Liver (tissue), 8 donors: ENCODE measurements at regions not wholly inside any gene's neighbourhood (a gene's known extent, or its start where the extent isn't known, plus 50 kb on each side); places are given as distances from the start of the nearest gene placed in this dataset.

ENCODE experiments used
- DNase-seq: peaks from one replicate; pipeline ENCODE4 v3.0.0-alpha.2; 2017; ENCODE audit warnings: low spot score
- H3K27ac ChIP-seq, 2 donors: one replicate each; pipeline ENCODE4 v1.7.0; 2013; ENCODE audit warnings: inconsistent platforms in 2 of 2, low read length in 2 of 2, control low read depth in 1 of 2, low read depth in 1 of 2, mild to moderate bottlenecking in 1 of 2
- H3K27me3 ChIP-seq, 4 donors: one replicate each; pipeline versions ENCODE4 v1.6.1 to v1.7.0; 2013; ENCODE audit warnings: low read length in 3 of 4, inconsistent platforms in 1 of 4, mild to moderate bottlenecking in 1 of 4, moderate library complexity in 1 of 4; ENCODE audit not compliant: control insufficient read depth in 4 of 4, insufficient read depth in 4 of 4
- H3K36me3 ChIP-seq, 4 donors: one replicate each; pipeline versions ENCODE4 v1.6.1 to v1.7.0; 2013; ENCODE audit warnings: low read length in 3 of 4, mild to moderate bottlenecking in 3 of 4, low read depth in 1 of 4, moderate library complexity in 1 of 4; ENCODE audit not compliant: control insufficient read depth in 4 of 4, insufficient read depth in 3 of 4
- H3K4me1 ChIP-seq, 4 donors: one replicate each; pipeline versions ENCODE4 v1.6.1 to v1.7.0; 2013; ENCODE audit warnings: low read length in 3 of 4, mild to moderate bottlenecking in 3 of 4, moderate library complexity in 1 of 4; ENCODE audit not compliant: control insufficient read depth in 4 of 4, insufficient read depth in 4 of 4
- H3K4me3 ChIP-seq, 3 donors: one replicate each; pipeline versions ENCODE4 v1.6.1 to v1.7.0; 2013; ENCODE audit warnings: low read length in 3 of 3, control low read depth in 1 of 3, low read depth in 1 of 3, mild to moderate bottlenecking in 1 of 3
- H3K9ac ChIP-seq, 2 donors: one replicate each; pipeline ENCODE4 v1.7.0; 2013; ENCODE audit warnings: low read length in 2 of 2, mild to moderate bottlenecking in 2 of 2, moderate library complexity in 2 of 2, control low read depth in 1 of 2, low read depth in 1 of 2
- H3K9me3 ChIP-seq, 4 donors: one replicate each; pipeline versions ENCODE4 v1.6.1 to v1.7.0; 2013; ENCODE audit warnings: low read length in 3 of 4; ENCODE audit not compliant: control insufficient read depth in 4 of 4
- ATF3 ChIP-seq: IDR thresholded peaks from 2 replicates; pipeline ENCODE4 v1.6.1; 2016; ENCODE audit warnings: antibody characterized with exemption
- CTCF ChIP-seq: fragments of 150-350 bp; IDR thresholded peaks from 2 replicates; pipeline ENCODE4 v1.5.1; 2017; ENCODE audit warnings: improper control_type of control experiment, low read depth, low read length; ENCODE audit not compliant: missing input control
- EGR1 ChIP-seq, 2 donors: IDR thresholded peaks; 2 replicates each; pipeline ENCODE4 v1.6.1; 2016 to 2018; ENCODE audit warnings: antibody characterized with exemption in 2 of 2, low read depth in 2 of 2
- FOXA1 ChIP-seq: IDR thresholded peaks from 2 replicates; pipeline ENCODE4 v1.6.1; 2016; ENCODE audit warnings: antibody characterized with exemption
- FOXA2 ChIP-seq: IDR thresholded peaks from 2 replicates; pipeline ENCODE4 v1.6.1; 2016; ENCODE audit warnings: antibody characterized with exemption
- HNF4A ChIP-seq, 2 donors: conservative IDR thresholded peaks; 2 replicates each; pipeline ENCODE4 v1.6.1; 2016; ENCODE audit warnings: antibody characterized with exemption in 2 of 2, mild to moderate bottlenecking in 2 of 2
- MAX ChIP-seq: IDR thresholded peaks from 2 replicates; pipeline ENCODE4 v1.6.1; 2016; ENCODE audit warnings: antibody characterized with exemption
- NR2F2 ChIP-seq: IDR thresholded peaks from 2 replicates; pipeline ENCODE4 v1.6.1; 2016; ENCODE audit warnings: antibody characterized with exemption
- REST ChIP-seq: IDR thresholded peaks from 2 replicates; pipeline ENCODE4 v1.6.1; 2016; ENCODE audit warnings: antibody characterized with exemption, mild to moderate bottlenecking
- TAF1 ChIP-seq: conservative IDR thresholded peaks from 2 replicates; pipeline ENCODE4 v1.6.1; 2016; ENCODE audit warnings: antibody characterized with exemption, mild to moderate bottlenecking
- YY1 ChIP-seq: IDR thresholded peaks from 2 replicates; pipeline ENCODE4 v1.6.1; 2016; ENCODE audit warnings: antibody characterized with exemption, mild to moderate bottlenecking
- WGBS: extraction: QIAGEN DNeasy Blood & Tissue Kit; methylation state at CpG from one replicate; pipeline ENCODE4 v1.1.7; 2013; 5-methylcytosine and 5-hydroxymethylcytosine counted together
- donor health status: healthy.
- donor health status: healthy.
- donor health status: healthy.
- donor health status: healthy.
- donor health status: healthy.

- TF ChIP-seq REST: no peak
- TF ChIP-seq MAX: no peak
- no peak for TF ChIP-seq HNF4A (conservative IDR thresholded peaks at IDR 0.05)
- TF ChIP-seq TAF1: no peak
- no peak for TF ChIP-seq YY1
Observed at GRCh38 chr3:65093641-65094040, 405.8 kb upstream of the ADAMTS9 start (continued).

GRCh38 chr3:65091565-65091964 is 403.8 kb upstream of the ADAMTS9 start:
- TF ChIP-seq FOXA2: no peak
- no peak for TF ChIP-seq MAX
- no peak for TF ChIP-seq YY1

GRCh38 chr3:65083240-65083639 is 395.4 kb upstream of the ADAMTS9 start:
- no peaks in the 10 kb centered on the region for H3K36me3 ChIP-seq
- H3K9ac ChIP-seq: no peak overlapping the region
- no peaks in the 10 kb centered on the region for H3K4me1 ChIP-seq
- no peaks in the 10 kb centered on the region for H3K9me3 ChIP-seq
- no peak overlapping the region for H3K4me3 ChIP-seq
- H3K27ac ChIP-seq: no peak overlapping the region
- 56% methylated on average over 4 of the region's 4 CpGs for WGBS
- H3K27me3 ChIP-seq: peaks cover 0 to 4% (median 0%) of the 10 kb centered on the region in 4 donors
- DNase-seq: no peak
- TF ChIP-seq CTCF (no peak), EGR1 (IDR thresholded peaks at IDR 0.05; ENCODE audit: low read depth in 2 of 2) (no peak), HNF4A (conservative IDR thresholded peaks at IDR 0.05) (no peak), FOXA1 (no peak), MAX (no peak), ATF3 (no peak), NR2F2 (no peak)

More at GRCh38 chr3:65091565-65091964, 403.8 kb upstream of the ADAMTS9 start:
- no peak overlapping the region for H3K4me3 ChIP-seq
- H3K9me3 ChIP-seq: no peaks in the 10 kb centered on the region
- H3K36me3 ChIP-seq: no peaks in the 10 kb centered on the region
- no peaks in the 10 kb centered on the region for H3K4me1 ChIP-seq
- 79% methylated on average over 3 of the region's 3 CpGs for WGBS
- DNase-seq: no peak
- no peaks in the 10 kb centered on the region for H3K27me3 ChIP-seq
- no peak overlapping the region for H3K27ac ChIP-seq
- H3K9ac ChIP-seq: no peak overlapping the region
